Heart right ventricle (tissue), 16 donors: ENCODE measurements at regions not wholly inside any gene's neighbourhood (a gene's known extent, or its start where the extent isn't known, plus 50 kb on each side); places are given as distances from the start of the nearest gene placed in this dataset.

Source experiments
- ATAC-seq, 8 donors: fragments of 200-7000 bp; cut with Tn5 transposase; one replicate each; pipeline ENCODE4 v1.9.1; 2020; ENCODE audit warnings: mild to moderate bottlenecking in 8 of 8, moderate library complexity in 8 of 8, moderate number of reproducible peaks in 1 of 8
- DNase-seq, 2 donors: peaks; one replicate each; pipeline ENCODE4 v3.0.0-alpha.2; 2020
- H3K27ac ChIP-seq, 10 donors: fragments of 200-600 bp; sonication (generic) in 2 of 10; one replicate each; pipeline versions ENCODE4 v1.5.0 to v1.8.0; 2020 to 2022; ENCODE audit warnings: mild to moderate bottlenecking in 3 of 10
- H3K27me3 ChIP-seq, 7 donors: fragments of 200-600 bp; one replicate each; pipeline ENCODE4 v1.8.0; 2021 to 2022; ENCODE audit warnings: mild to moderate bottlenecking in 2 of 7
- H3K36me3 ChIP-seq, 9 donors: fragments of 200-600 bp; sonication (generic) in 1 of 9; one replicate each; pipeline versions ENCODE4 v1.5.0 to v1.8.0; 2020 to 2022; ENCODE audit warnings: mild to moderate bottlenecking in 2 of 9
- H3K4me1 ChIP-seq, 9 donors: fragments of 200-600 bp; sonication (generic) in 1 of 9; one replicate each; pipeline versions ENCODE4 v1.5.0 to v1.8.0; 2020 to 2022; ENCODE audit warnings: mild to moderate bottlenecking in 4 of 9
- H3K4me3 ChIP-seq, 10 donors: fragments of 200-600 bp; sonication (generic) in 2 of 10; one replicate each; pipeline versions ENCODE4 v1.5.0 to v1.8.0; 2020 to 2022; ENCODE audit warnings: mild to moderate bottlenecking in 7 of 10, moderate library complexity in 2 of 10
- H3K9me3 ChIP-seq, 11 donors: fragments of 200-600 bp in 10 of 11; sonication (generic) in 2 of 11; one replicate each; pipeline versions ENCODE4 v1.5.0 to v1.8.0; 2013 to 2022; ENCODE audit warnings: mild to moderate bottlenecking in 2 of 11, control low read depth in 1 of 11, moderate library complexity in 1 of 11
- CTCF ChIP-seq, 9 donors: fragments of 200-600 bp; sonication (generic) in 2 of 9; IDR thresholded peaks; one replicate each; pipeline versions ENCODE4 v1.5.0 to v1.8.0; 2021 to 2022; ENCODE audit warnings: antibody characterized with exemption in 9 of 9, mild to moderate bottlenecking in 5 of 9, moderate library complexity in 1 of 9
- WGBS, 2 donors: extraction: QIAGEN DNeasy Blood & Tissue Kit; methylation state at CpG; one replicate each; pipeline ENCODE4 v1.1.7; 2013; ENCODE audit warnings: inconsistent platforms in 1 of 2; 5-methylcytosine and 5-hydroxymethylcytosine counted together
- intact Hi-C, 10 donors: fragments of 100-400 bp; cut with DNase I; formaldehyde crosslinking; loops; one replicate each; pipeline versions ENCODE4 v1.11.1 to v1.14.2; 2022
- donor health status: Arrhythmogenic right ventricular cardiomyopathy.
- donor health status: ischemic (EF 13 %, LVEDD 7.1; RV severe dilation, severe dysfunction).
- donor health status: healthy with polysubstance abuse.
- donor health status: DM: no; HTN: yes; CAD: no.
- donor health status: DM: no; HTN: no; CAD: no.
- donor health status: ischemic (EF 25% LVEDD 6.9; RV normal size, moderate dysfunction).
- donor health status: ischemic (EF 25% LVEDD 5.7; RV mildly dilated, moderate dysfunction).
- donor health status: healthy.
- donor health status: DM: yes; HTN: yes; CAD: no.
- donor health status: Ischemic cardiomyopathy.
- donor health status: ischemic (EF 35%, LVEDD 5.7; RV mildly dilated, moderate dysfunction).
- donor health status: nonischemic (EF 11% LVEDD 7.7; RV severe dilation, severe dysfunction).
- donor health status: DM: yes; HTN: yes; CAD: no.
- donor health status: PGD.
- donor health status: ischemic (EF 29% LVEDD 5.4; RV normal size, mild dysfunction).
- donor health status: nonischemic (EF 23%, LVEDD 6.1; RV moderate dilation, normal function).

GRCh38 chr3:18888819-18889218 lies 259.5 kb upstream of the KCNH8 start:
- no peak for TF ChIP-seq CTCF (IDR thresholded peaks at IDR 0.05)
- no peak overlapping the region for H3K4me3 ChIP-seq
- H3K4me1 ChIP-seq: no peaks in the 10 kb centered on the region
- WGBS, 2 donors: 55 to 57% methylated on average over 3 of the region's 3 CpGs
- ATAC-seq (no peak), DNase-seq (no peak)
- intact Hi-C loops: no loop called here
- no peak overlapping the region for H3K27ac ChIP-seq
- no peaks in the 10 kb centered on the region for H3K9me3 ChIP-seq
- H3K36me3 ChIP-seq: no peaks in the 10 kb centered on the region
- peaks cover 0 to 7% (median 0%) of the 10 kb centered on the region in 7 donors for H3K27me3 ChIP-seq

- Histone ChIP-seq H3K4me3 (no peak overlapping the region), H3K27me3 (peaks cover 0 to 7% (median 0%) of the 10 kb centered on the region in 7 donors), H3K36me3 (no peaks in the 10 kb centered on the region), H3K9me3 (no peaks in the 10 kb centered on the region), H3K27ac (no peak overlapping the region), H3K4me1 (no peaks in the 10 kb centered on the region)
- DNase-seq (no peak), ATAC-seq (no peak)
- intact Hi-C loops: no loop called here
- TF ChIP-seq CTCF (IDR thresholded peaks at IDR 0.05): no peak
- 76 to 83% methylated on average over 4 of the region's 4 CpGs for WGBS, 2 donors
Observed at GRCh38 chr3:18888370-18888769, 259.9 kb upstream of the KCNH8 start.

GRCh38 chr3:18886331-18886730 lies 262.0 kb upstream of the KCNH8 start:
- DNase-seq: no peak
- 27 to 30% methylated on average over 6 of the region's 6 CpGs for WGBS, 2 donors
- no peak for TF ChIP-seq CTCF (IDR thresholded peaks at IDR 0.05)
- Histone ChIP-seq H3K4me3 (no peak overlapping the region), H3K27ac (no peak overlapping the region), H3K36me3 (no peaks in the 10 kb centered on the region), H3K4me1 (no peaks in the 10 kb centered on the region), H3K9me3 (no peaks in the 10 kb centered on the region), H3K27me3 (peaks cover 0 to 3% (median 0%) of the 10 kb centered on the region in 7 donors)
- intact Hi-C loops: no loop called here
- ATAC-seq: no peak

GRCh38 chr3:18885612-18886011 lies 262.7 kb upstream of the KCNH8 start:
- intact Hi-C loops: no loop called here
- TF ChIP-seq CTCF (IDR thresholded peaks at IDR 0.05): no peak
- WGBS, 2 donors: 90 to 91% methylated on average over 6 of the region's 6 CpGs
- H3K36me3 ChIP-seq: no peaks in the 10 kb centered on the region
- H3K4me1 ChIP-seq: no peaks in the 10 kb centered on the region
- H3K4me3 ChIP-seq: no peak overlapping the region
- H3K27me3 ChIP-seq: peaks cover 0 to 3% (median 0%) of the 10 kb centered on the region in 7 donors
- no peaks in the 10 kb centered on the region for H3K9me3 ChIP-seq
- DNase-seq (no peak), ATAC-seq (no peak)
- no peak overlapping the region for H3K27ac ChIP-seq
